B cell (primary cell): ENCODE measurements at regions not wholly inside any gene's neighbourhood (a gene's known extent, or its start where the extent isn't known, plus 50 kb on each side); places are given as distances from the start of the nearest gene placed in this dataset.

Experiments used
- ATAC-seq: fragments of 200-7000 bp; cut with Tn5 transposase; one replicate; pipeline ENCODE4 v1.10.0; 2021; ENCODE audit warnings: low read depth, mild to moderate bottlenecking, moderate number of reproducible peaks, moderate library complexity
- CTCF ChIA-PET: fragments of 350-600 bp; sonication (Branson Sonifier 250); formaldehyde crosslinking; loops from one replicate; lab custom pipeline; 2021; ENCODE audit warnings: antibody characterized with exemption, inconsistent platforms; lab: Charles Lee
- POLR2A ChIA-PET: fragments of 350-600 bp; sonication (Branson Sonifier 250); formaldehyde crosslinking; loops from one replicate; lab custom pipeline; 2021; ENCODE audit warnings: antibody characterized with exemption; lab: Charles Lee
- DNase-seq: peaks from one replicate; pipeline ENCODE4 v3.0.0; 2013
- H2AFZ ChIP-seq: 2 replicates; pipeline ENCODE4 v1.6.1; 2012; ENCODE audit warnings: mild to moderate bottlenecking, low read depth, low read length; ENCODE audit not compliant: insufficient read depth, poor library complexity, severe bottlenecking
- H3K27ac ChIP-seq, 2 donors: 1 replicate in 1 of 2; 2 replicates in 1 of 2; pipeline ENCODE4 v1.5.1; 2012 to 2013; ENCODE audit warnings: low read length in 2 of 2, mild to moderate bottlenecking in 2 of 2, moderate library complexity in 1 of 2
- H3K27me3 ChIP-seq, 4 experiments: fragments of 200-600 bp in 1 of 4; sonication (generic) in 1 of 4; replicated peaks in 1 of 4; 1 replicate in 2 of 4; 2 replicates in 2 of 4; pipeline versions ENCODE4 v1.6.1 to v1.7.0; 2013 to 2016; ENCODE audit warnings: low read length in 3 of 4, mild to moderate bottlenecking in 2 of 4, mixed read lengths in 1 of 4, moderate library complexity in 1 of 4; ENCODE audit not compliant: insufficient read depth in 4 of 4, control insufficient read depth in 3 of 4; ENCODE audit errors: control extremely low read depth in 1 of 4
- H3K36me3 ChIP-seq, 2 experiments: replicated peaks in 1 of 2; 1 replicate in 1 of 2; 2 replicates in 1 of 2; pipeline versions ENCODE4 v1.6.1 to v1.7.1; 2013; ENCODE audit warnings: low read length in 1 of 2; ENCODE audit not compliant: insufficient read depth in 2 of 2, control insufficient read depth in 1 of 2; ENCODE audit errors: control extremely low read depth in 1 of 2, extremely low read depth in 1 of 2
- H3K4me1 ChIP-seq, 2 donors: fragments of 200-600 bp in 1 of 2; sonication (generic) in 1 of 2; 1 replicate in 1 of 2; 2 replicates in 1 of 2; pipeline versions ENCODE4 v1.5.1 to v1.6.1; 2013 to 2017; ENCODE audit warnings: low read length in 2 of 2; ENCODE audit not compliant: control insufficient read depth in 2 of 2, insufficient read depth in 2 of 2
- H3K4me2 ChIP-seq: replicated peaks from 2 replicates; pipeline ENCODE3; 2012; ENCODE audit warnings: mild to moderate bottlenecking, low read depth, low read length; ENCODE audit not compliant: poor library complexity, severe bottlenecking
- H3K4me3 ChIP-seq, 5 experiments: fragments of 200-600 bp in 1 of 5; sonication (generic) in 1 of 5; 1 replicate in 3 of 5; 2 replicates in 2 of 5; pipeline versions ENCODE4 v1.5.1 to v1.7.0; 2011 to 2016; ENCODE audit warnings: low read length in 4 of 5, mild to moderate bottlenecking in 4 of 5, low read depth in 2 of 5, control low read depth in 1 of 5, moderate library complexity in 1 of 5; ENCODE audit not compliant: insufficient read depth in 1 of 5; ENCODE audit errors: control extremely low read depth in 1 of 5, extremely low read depth in 1 of 5
- H3K79me2 ChIP-seq: fragments of 200-600 bp; sonication (generic); one replicate; pipeline ENCODE4 v1.6.0; 2016; ENCODE audit warnings: low read length; ENCODE audit not compliant: control insufficient read depth, insufficient read depth
- H3K9ac ChIP-seq: fragments of 200-600 bp; sonication (generic); 2 replicates; pipeline ENCODE4 v1.6.1; 2017; ENCODE audit warnings: mild to moderate bottlenecking, low read length, moderate library complexity
- H3K9me3 ChIP-seq, 3 donors: one replicate each; pipeline versions ENCODE4 v1.6.1 to v1.7.1; 2013; ENCODE audit warnings: low read length in 2 of 3; ENCODE audit not compliant: control insufficient read depth in 2 of 3, insufficient read depth in 1 of 3; ENCODE audit errors: control extremely low read depth in 1 of 3
- H4K20me1 ChIP-seq: 2 replicates; pipeline ENCODE4 v1.6.0; 2012; ENCODE audit warnings: mild to moderate bottlenecking, low read length; ENCODE audit not compliant: insufficient read depth, control insufficient read depth, poor library complexity, severe bottlenecking
- H3K27ac Mint-ChIP-seq: one replicate; pipeline ENCODE4 v1.8.0; 2021; ENCODE audit warnings: mixed read lengths
- H3K27me3 Mint-ChIP-seq: one replicate; pipeline ENCODE4 v1.8.0; 2021; ENCODE audit warnings: mixed read lengths
- H3K4me1 Mint-ChIP-seq: one replicate; pipeline ENCODE4 v1.8.0; 2021; ENCODE audit warnings: mixed read lengths
- H3K4me3 Mint-ChIP-seq: one replicate; pipeline ENCODE4 v1.8.0; 2021; ENCODE audit warnings: mixed read lengths
- H3K9me3 Mint-ChIP-seq: one replicate; pipeline ENCODE4 v1.8.0; 2022; ENCODE audit warnings: mixed read lengths; ENCODE audit not compliant: insufficient read depth
- EZH2 ChIP-seq: IDR thresholded peaks from 2 replicates; pipeline ENCODE4 v1.6.1; 2012; ENCODE audit warnings: borderline replicate concordance, low read depth, mild to moderate bottlenecking, moderate library complexity, low read length; ENCODE audit not compliant: insufficient read depth, poor library complexity, severe bottlenecking
- WGBS: methylation state at CpG from one replicate; pipeline ENCODE4 v1.1.5; 2013; ENCODE audit warnings: missing lambda C conversion rate; ENCODE audit not compliant: insufficient coverage; 5-methylcytosine and 5-hydroxymethylcytosine counted together
- intact Hi-C: fragments of 100-400 bp; cut with micrococcal nuclease; formaldehyde crosslinking; loops from one replicate; pipeline ENCODE4 v1.10.0; 2022
- TF ChIP-seq, protein P1 (sequence below): fragments of 200-600 bp; IDR thresholded peaks from one replicate; pipeline ENCODE4 v1.8.0; 2022; ENCODE audit warnings: antibody characterized with exemption, mild to moderate bottlenecking

DNA sequence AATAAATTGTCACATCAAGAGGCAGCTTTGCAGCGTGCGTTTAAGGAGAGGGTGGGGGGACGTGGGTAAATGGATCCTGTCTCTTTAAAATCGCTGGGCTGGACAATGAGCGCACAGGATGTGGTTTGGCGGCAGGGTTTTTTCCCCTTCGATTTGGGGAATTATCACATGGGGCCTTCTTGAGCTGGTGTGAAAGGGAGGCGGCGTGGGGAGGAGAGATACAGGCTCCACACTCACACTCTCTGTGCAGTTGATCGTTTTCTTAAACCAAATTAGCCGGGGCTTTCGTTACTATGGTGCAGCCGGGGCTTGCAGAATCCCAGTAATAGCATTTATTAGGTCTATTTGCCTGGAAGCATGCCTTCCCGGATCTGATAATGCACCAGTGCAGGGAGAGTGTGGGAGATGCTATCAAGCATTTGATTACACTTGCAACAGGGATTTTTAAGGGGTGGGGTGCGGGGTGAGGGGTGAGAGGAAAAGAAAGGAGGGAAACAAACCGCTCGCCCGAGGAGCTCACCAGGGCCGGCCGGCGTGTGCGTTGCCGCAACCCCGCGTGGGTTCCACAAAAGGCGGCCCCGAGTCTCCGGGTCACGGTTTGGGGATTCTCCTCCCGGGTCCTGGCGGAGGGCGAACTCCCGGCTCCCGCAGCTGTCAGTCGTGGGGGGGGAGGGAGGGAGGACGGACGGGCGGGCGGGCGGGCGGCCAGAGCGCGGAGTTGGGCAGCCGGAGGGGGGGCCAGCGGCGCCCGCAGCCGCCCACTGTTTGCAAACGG is 58.8 kb upstream of the GSE1 start:
- TF ChIP-seq, protein P1, sequence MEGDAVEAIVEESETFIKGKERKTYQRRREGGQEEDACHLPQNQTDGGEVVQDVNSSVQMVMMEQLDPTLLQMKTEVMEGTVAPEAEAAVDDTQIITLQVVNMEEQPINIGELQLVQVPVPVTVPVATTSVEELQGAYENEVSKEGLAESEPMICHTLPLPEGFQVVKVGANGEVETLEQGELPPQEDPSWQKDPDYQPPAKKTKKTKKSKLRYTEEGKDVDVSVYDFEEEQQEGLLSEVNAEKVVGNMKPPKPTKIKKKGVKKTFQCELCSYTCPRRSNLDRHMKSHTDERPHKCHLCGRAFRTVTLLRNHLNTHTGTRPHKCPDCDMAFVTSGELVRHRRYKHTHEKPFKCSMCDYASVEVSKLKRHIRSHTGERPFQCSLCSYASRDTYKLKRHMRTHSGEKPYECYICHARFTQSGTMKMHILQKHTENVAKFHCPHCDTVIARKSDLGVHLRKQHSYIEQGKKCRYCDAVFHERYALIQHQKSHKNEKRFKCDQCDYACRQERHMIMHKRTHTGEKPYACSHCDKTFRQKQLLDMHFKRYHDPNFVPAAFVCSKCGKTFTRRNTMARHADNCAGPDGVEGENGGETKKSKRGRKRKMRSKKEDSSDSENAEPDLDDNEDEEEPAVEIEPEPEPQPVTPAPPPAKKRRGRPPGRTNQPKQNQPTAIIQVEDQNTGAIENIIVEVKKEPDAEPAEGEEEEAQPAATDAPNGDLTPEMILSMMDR = no peak
- no peak for TF ChIP-seq EZH2
- under 1% methylated on average over 41 of the region's 49 CpGs for WGBS
- H3K27ac Mint-ChIP-seq = peak overlapping the region; percentile 95
- peaks cover 38% of the 10 kb centered on the region for H3K4me1 Mint-ChIP-seq
- H3K4me3 Mint-ChIP-seq = peak overlapping the region; percentile 92
- H3K4me3 ChIP-seq = peak overlapping the region; percentile 46 to 99 (median 87)
- peak overlapping the region; percentile 79 to 92 for H3K27ac ChIP-seq
- peak overlapping the region; percentile 93 for H3K9ac ChIP-seq
- H2AFZ ChIP-seq = peak overlapping the region; percentile 72
- no peaks in the 10 kb centered on the region for H3K27me3 Mint-ChIP-seq
- no peaks in the 10 kb centered on the region for H3K9me3 Mint-ChIP-seq
- H3K9me3 ChIP-seq = peaks cover 0 to 2% (median 0%) of the 10 kb centered on the region in 3 donors
- DNase-seq (peak; percentile 92), ATAC-seq (peak; percentile 61)
- no peaks in the 10 kb centered on the region for H3K36me3 ChIP-seq
- H3K27me3 ChIP-seq = no peaks in the 10 kb centered on the region
- CTCF ChIA-PET = interaction anchor here (0.9 to 5.9 kb wide), 17 partner anchors 9 to 246 kb away, joined by 3 to 46 read pairs (median 5); partner anchors contain the start of gene GSE1
- peaks cover 21 to 33% of the 10 kb centered on the region in 2 donors for H3K4me1 ChIP-seq
- peaks cover 39% of the 10 kb centered on the region for H3K79me2 ChIP-seq
- POLR2A ChIA-PET = interaction anchor here (0.7 to 2.1 kb wide), 6 partner anchors 56 to 257 kb away, joined by 3 to 11 read pairs (median 4); partner anchors contain the start of gene GSE1
- H4K20me1 ChIP-seq = peaks cover 26% of the 10 kb centered on the region
- intact Hi-C loops = loop anchor here (1.0 to 10.0 kb wide), 5 partner anchors 56 to 1830 kb away; partner anchors contain the start of genes COX4I1, EMC8 and FBXO31
- peak overlapping the region; percentile 97 for H3K4me2 ChIP-seq
